HepG2 (cell line): ENCODE measurements at regions not wholly inside any gene's neighbourhood (a gene's known extent, or its start where the extent isn't known, plus 50 kb on each side); places are given as distances from the start of the nearest gene placed in this dataset.

ENCODE experiments used
- ATAC-seq: fragments of 200-7000 bp; cut with Tn5 transposase; 3 replicates; pipeline ENCODE4 v1.9.1; 2020; ENCODE audit warnings: mild to moderate bottlenecking, moderate library complexity
- BruUV-seq: library from RNA; stranded (reverse); fragments of 400-500 nt; replicated peaks from 2 replicates; lab custom pipeline; 2021; lab: Mats Ljungman, UMichigan
- CTCF ChIA-PET: fragments of 300-600 bp; formaldehyde crosslinking; extraction: SDS; loops from one replicate; lab custom pipeline; 2021; ENCODE audit warnings: low total read pairs, inconsistent platforms, low intra/inter-chr PET ratio; lab: Yijun Ruan, JAX
- POLR2A ChIA-PET: fragments of 350-600 bp; sonication (Branson Sonifier 250); formaldehyde crosslinking; loops from one replicate; lab custom pipeline; 2020; ENCODE audit warnings: antibody characterized with exemption, inconsistent platforms; lab: Yijun Ruan, JAX
- DNase-seq: peaks from one replicate; pipeline ENCODE4 v3.0.0-alpha.2; 2015; ENCODE audit warnings: low spot score
- FAIRE-seq: peaks from 3 replicates; lab custom pipeline; 2011; peaks lifted over from hg19 to GRCh38; lab: Jason Lieb, UNC
- H2AFZ ChIP-seq: one replicate; pipeline ENCODE4 v1.6.1; 2011; ENCODE audit warnings: low read length, inconsistent platforms
- H3K27ac ChIP-seq: fragments of 300-600 bp; 3 replicates; pipeline ENCODE4 v1.8.0; 2011; ENCODE audit warnings: mixed run types, mild to moderate bottlenecking, mixed read lengths, low read length, inconsistent platforms; ENCODE audit not compliant: insufficient read depth; ENCODE audit errors: extremely low read length
- H3K27me3 ChIP-seq, 2 experiments: fragments of 200-600 bp in 1 of 2; 2 replicates in 1 of 2; 3 replicates in 1 of 2; pipeline versions ENCODE4 v1.6.0 to v1.8.0; 2011; ENCODE audit warnings: low read length in 2 of 2, mild to moderate bottlenecking in 2 of 2, moderate library complexity in 2 of 2, inconsistent platforms in 1 of 2; ENCODE audit not compliant: insufficient read depth in 2 of 2, control insufficient read depth in 1 of 2
- H3K36me3 ChIP-seq, 2 experiments: fragments of 200-600 bp in 1 of 2; replicated peaks in 1 of 2; 2 replicates in 1 of 2; 3 replicates in 1 of 2; pipeline versions ENCODE4 v1.5.1 to v1.8.0; 2011; ENCODE audit warnings: low read length in 2 of 2, inconsistent platforms in 1 of 2; ENCODE audit not compliant: insufficient read depth in 2 of 2, control insufficient read depth in 1 of 2
- H3K4me1 ChIP-seq: 2 replicates; pipeline ENCODE4 v1.5.1; 2012; ENCODE audit warnings: low read length, inconsistent platforms; ENCODE audit not compliant: insufficient read depth
- H3K4me2 ChIP-seq: 2 replicates; pipeline ENCODE4 v1.6.0; 2011; ENCODE audit warnings: low read depth, low read length, inconsistent platforms
- H3K4me3 ChIP-seq, 3 experiments: fragments of 200-600 bp in 1 of 3; sonication (generic), shearing (Covaris generic) in 1 of 3; replicated peaks in 1 of 3; 2 replicates each; pipeline ENCODE4 v1.5.1; 2011 to 2016; ENCODE audit warnings: low read length in 3 of 3, inconsistent platforms in 2 of 3, low read depth in 2 of 3, mild to moderate bottlenecking in 2 of 3, control low read depth in 1 of 3, mixed read lengths in 1 of 3; ENCODE audit not compliant: insufficient read depth in 1 of 3
- H3K79me2 ChIP-seq: one replicate; pipeline ENCODE4 v1.6.1; 2011; ENCODE audit warnings: low read length, inconsistent platforms; ENCODE audit not compliant: insufficient read depth
- H3K9ac ChIP-seq: 2 replicates; pipeline ENCODE4 v1.6.0; 2011; ENCODE audit warnings: mild to moderate bottlenecking, low read depth, low read length, inconsistent platforms; ENCODE audit not compliant: insufficient read depth
- H3K9me3 ChIP-seq: 2 replicates; pipeline ENCODE4 v1.5.1; 2012; ENCODE audit warnings: mild to moderate bottlenecking, low read length
- H4K20me1 ChIP-seq: 2 replicates; pipeline ENCODE4 v1.6.0; 2011; ENCODE audit warnings: inconsistent platforms, mild to moderate bottlenecking, low read length, moderate library complexity; ENCODE audit not compliant: insufficient read depth
- NR2C2 ChIP-seq: sonication (generic); formaldehyde crosslinking; IDR thresholded peaks from 2 replicates; pipeline ENCODE4 v1.4.0; 2020; ENCODE audit warnings: missing genetic modification reagents, mild to moderate bottlenecking, moderate library complexity, borderline replicate concordance
- RFXANK ChIP-seq: IDR thresholded peaks from 2 replicates; pipeline ENCODE4 v1.6.1; 2016
- SAFB2 ChIP-seq: sonication (generic); formaldehyde crosslinking; IDR thresholded peaks from 2 replicates; pipeline ENCODE4 v1.5.1; 2020; ENCODE audit warnings: missing genetic modification reagents, low read depth, mild to moderate bottlenecking, borderline replicate concordance
- ZNF570 ChIP-seq: sonication (generic); formaldehyde crosslinking; IDR thresholded peaks from 2 replicates; pipeline ENCODE4 v1.4.0; 2020; ENCODE audit warnings: mild to moderate bottlenecking, missing genetic modification reagents, borderline replicate concordance
- WGBS: methylation state at CpG from one replicate; pipeline ENCODE4 v1.1.6; 2017; ENCODE audit warnings: low lambda C conversion rate; 5-methylcytosine and 5-hydroxymethylcytosine counted together
- in situ Hi-C: cut with HindIII; loops from 2 replicates; pipeline ENCODE4 v1.10.0; 2017; ENCODE audit warnings: low pct_unique_long_range_greater_than_20kb; ENCODE audit not compliant: extremely low pct_ligation_motif_present
- intact Hi-C: fragments of 100-400 bp; cut with micrococcal nuclease; formaldehyde crosslinking; loops from one replicate; pipeline ENCODE4 v1.10.0; 2022; ENCODE audit not compliant: unreplicated experiment
- TF ChIP-seq, protein P1 (sequence below): sonication (generic); formaldehyde crosslinking; IDR thresholded peaks from 2 replicates; pipeline ENCODE4 v1.9.0; 2021; ENCODE audit warnings: missing genetic modification reagents, mild to moderate bottlenecking, borderline replicate concordance

DNA sequence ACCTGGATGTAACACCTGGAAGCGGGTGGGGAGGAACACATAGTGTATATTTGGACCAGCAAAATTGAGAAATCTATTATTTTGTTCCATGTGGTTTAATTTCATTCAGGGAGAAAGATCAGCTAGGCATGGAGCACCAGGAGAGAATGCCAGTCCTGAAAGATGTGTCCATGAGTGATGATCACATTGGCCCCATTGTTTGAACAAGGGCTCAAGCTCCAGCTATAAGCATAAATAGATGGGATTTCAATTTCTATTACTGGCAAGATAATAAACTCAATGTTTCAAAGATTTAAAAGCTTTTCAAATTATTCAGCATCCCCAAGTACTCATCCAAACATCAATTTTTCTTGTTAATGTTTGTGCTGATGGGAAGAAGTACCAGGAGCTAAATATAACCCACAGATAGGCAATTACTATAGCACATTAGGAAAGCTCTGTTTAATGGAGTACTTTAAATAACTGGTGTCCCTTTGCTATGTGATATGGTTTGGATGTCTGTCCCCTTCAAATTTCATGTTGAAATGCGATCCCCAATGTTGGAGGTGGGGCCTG, 275.3 kb upstream of the PHYHIPL start:
- Histone ChIP-seq H3K27ac (no peak overlapping the region), H3K79me2 (no peaks in the 10 kb centered on the region), H3K4me3 (no peak overlapping the region), H3K4me2 (no peak overlapping the region), H3K9ac (no peak overlapping the region), H2AFZ (no peak overlapping the region), H3K36me3 (no peaks in the 10 kb centered on the region), H3K27me3 (peaks cover 2 to 11% of the 10 kb centered on the region in 2 experiments; a peak in 2 of 5 replicates), H3K9me3 (no peaks in the 10 kb centered on the region), H3K4me1 (peaks cover 7% of the 10 kb centered on the region), H4K20me1 (no peaks in the 10 kb centered on the region)
- no peak for DNase-seq
- ChIA-PET POLR2A (no interaction called here), CTCF (no interaction called here)
- TF ChIP-seq, protein P1, sequence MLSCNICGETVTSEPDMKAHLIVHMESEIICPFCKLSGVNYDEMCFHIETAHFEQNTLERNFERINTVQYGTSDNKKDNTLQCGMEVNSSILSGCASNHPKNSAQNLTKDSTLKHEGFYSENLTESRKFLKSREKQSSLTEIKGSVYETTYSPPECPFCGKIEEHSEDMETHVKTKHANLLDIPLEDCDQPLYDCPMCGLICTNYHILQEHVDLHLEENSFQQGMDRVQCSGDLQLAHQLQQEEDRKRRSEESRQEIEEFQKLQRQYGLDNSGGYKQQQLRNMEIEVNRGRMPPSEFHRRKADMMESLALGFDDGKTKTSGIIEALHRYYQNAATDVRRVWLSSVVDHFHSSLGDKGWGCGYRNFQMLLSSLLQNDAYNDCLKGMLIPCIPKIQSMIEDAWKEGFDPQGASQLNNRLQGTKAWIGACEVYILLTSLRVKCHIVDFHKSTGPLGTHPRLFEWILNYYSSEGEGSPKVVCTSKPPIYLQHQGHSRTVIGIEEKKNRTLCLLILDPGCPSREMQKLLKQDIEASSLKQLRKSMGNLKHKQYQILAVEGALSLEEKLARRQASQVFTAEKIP: no peak
- no peak for TF ChIP-seq RFXANK (CRISPR knock-in tag)
- WGBS: 19% methylated on average over 2 of the region's 2 CpGs
- no peak for FAIRE-seq
- no TSS peak for BruUV-seq
- intact Hi-C loops: no loop called here
- in situ Hi-C loops: loop anchor here (25.0 kb wide), 1 partner anchor 686 kb away; no protein-coding TSS in a partner anchor
- no peak for ATAC-seq

DNA sequence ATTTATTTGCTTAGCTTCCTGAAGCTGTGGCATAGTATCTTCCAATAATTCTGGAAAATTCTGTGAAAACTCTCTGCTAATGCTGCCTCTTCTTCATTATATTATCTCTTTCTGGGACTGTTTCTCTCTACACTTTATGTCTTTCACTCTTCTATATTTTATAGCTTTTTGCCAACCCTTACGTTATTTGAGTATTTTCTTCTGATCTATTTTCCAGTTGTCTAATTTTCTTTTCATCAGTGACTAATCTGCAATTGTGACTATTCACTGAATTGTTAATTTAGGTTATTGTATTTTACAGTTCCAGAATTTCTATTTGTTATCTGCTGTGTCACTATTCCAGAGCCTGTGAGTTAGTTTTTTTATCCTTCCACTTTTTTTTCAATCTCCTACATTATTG, 273.4 kb upstream of the PHYHIPL start:
- Histone ChIP-seq H2AFZ (no peak overlapping the region), H3K4me3 (no peak overlapping the region), H3K27me3 (peaks cover 2 to 11% of the 10 kb centered on the region in 2 experiments; a peak in 2 of 5 replicates), H3K4me1 (no peaks in the 10 kb centered on the region), H3K9ac (no peak overlapping the region), H4K20me1 (no peaks in the 10 kb centered on the region), H3K79me2 (no peaks in the 10 kb centered on the region), H3K27ac (no peak overlapping the region), H3K4me2 (no peak overlapping the region), H3K9me3 (no peaks in the 10 kb centered on the region), H3K36me3 (no peaks in the 10 kb centered on the region)
- 79% methylated on average over 1 of the region's 1 CpG for WGBS
- no peak for TF ChIP-seq SAFB2 (CRISPR knock-in tag)
- TF ChIP-seq ZNF570 (CRISPR knock-in tag): no peak
- no peak for TF ChIP-seq NR2C2
- POLR2A ChIA-PET: no interaction called here
- ATAC-seq (no peak), DNase-seq (no peak), FAIRE-seq (no peak)
- CTCF ChIA-PET: no interaction called here
- in situ Hi-C loops: loop anchor here (25.0 kb wide), 1 partner anchor 684 kb away; no protein-coding TSS in a partner anchor
- BruUV-seq: no TSS peak
- intact Hi-C loops: no loop called here
